Subcutaneous abdominal adipose tissue (tissue), 5 donors: ENCODE measurements at regions not wholly inside any gene's neighbourhood (a gene's known extent, or its start where the extent isn't known, plus 50 kb on each side); places are given as distances from the start of the nearest gene placed in this dataset.
A peak's percentile ranks its signal among the peaks of the same experiment; 100 is the strongest.
"Not testable (repeated sequence)": the region's sequence is repeated elsewhere in the genome, so short reads cannot be mapped to it uniquely, and the experiment has no call there.

ENCODE experiments used
- H3K27ac ChIP-seq: one replicate; pipeline ENCODE4 v1.7.0; 2013; ENCODE audit warnings: low read depth, mild to moderate bottlenecking, inconsistent platforms, low read length, moderate library complexity
- H3K27me3 ChIP-seq, 5 donors: one replicate each; pipeline ENCODE4 v1.7.0; 2013; ENCODE audit warnings: low read length in 5 of 5, inconsistent platforms in 1 of 5; ENCODE audit not compliant: control insufficient read depth in 5 of 5, insufficient read depth in 4 of 5
- H3K36me3 ChIP-seq, 5 donors: one replicate each; pipeline ENCODE4 v1.7.0; 2013; ENCODE audit warnings: low read length in 5 of 5; ENCODE audit not compliant: control insufficient read depth in 5 of 5, insufficient read depth in 5 of 5
- H3K4me1 ChIP-seq, 5 donors: one replicate each; pipeline ENCODE4 v1.7.0; 2013; ENCODE audit warnings: low read length in 5 of 5, mild to moderate bottlenecking in 3 of 5, moderate library complexity in 1 of 5; ENCODE audit not compliant: control insufficient read depth in 5 of 5, insufficient read depth in 5 of 5
- H3K4me3 ChIP-seq, 5 donors: one replicate each; pipeline ENCODE4 v1.7.0; 2013; ENCODE audit warnings: low read length in 5 of 5, low read depth in 1 of 5
- H3K9ac ChIP-seq, 5 donors: one replicate each; pipeline ENCODE4 v1.7.0; 2013; ENCODE audit warnings: low read length in 5 of 5, mild to moderate bottlenecking in 4 of 5, moderate library complexity in 3 of 5
- H3K9me3 ChIP-seq, 5 donors: one replicate each; pipeline ENCODE4 v1.7.0; 2013; ENCODE audit warnings: low read length in 5 of 5; ENCODE audit not compliant: control insufficient read depth in 5 of 5
- donor health status: healthy.
- donor health status: healthy.
- donor health status: healthy.
- donor health status: healthy.
- donor health status: healthy.

DNA sequence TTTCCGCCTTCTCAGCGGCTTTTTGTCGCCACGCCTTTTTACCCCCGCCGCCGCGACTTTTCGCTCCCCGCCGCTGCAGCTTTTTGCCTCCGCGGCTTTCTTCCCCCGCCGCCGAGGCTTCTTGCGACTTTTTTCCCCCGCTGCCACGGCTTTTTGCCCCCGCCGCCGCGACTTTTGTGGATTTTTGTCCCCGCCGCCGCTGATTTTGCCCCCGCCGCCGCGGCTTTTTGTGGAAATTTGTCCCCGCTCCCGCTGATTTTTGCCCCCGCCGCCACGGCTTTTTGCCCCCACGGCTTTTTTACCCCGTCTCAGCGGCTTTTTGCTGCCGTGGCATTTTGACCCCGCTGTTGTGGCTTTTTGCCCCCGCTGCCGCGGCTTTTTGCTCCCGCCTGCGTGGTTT lies 4829.2 kb upstream of the OR11H1 start:
- H3K9ac ChIP-seq, H3K36me3 ChIP-seq, H3K27ac ChIP-seq, H3K9me3 ChIP-seq, H3K4me1 ChIP-seq, H3K4me3 ChIP-seq, H3K27me3 ChIP-seq: not testable (repeated sequence)

GRCh38 chr22:10699301-10700097 lies 4828.5 kb upstream of the OR11H1 start:
- not testable (repeated sequence) for H3K27me3 ChIP-seq, H3K36me3 ChIP-seq, H3K4me3 ChIP-seq, H3K27ac ChIP-seq, H3K9ac ChIP-seq, H3K4me1 ChIP-seq, H3K9me3 ChIP-seq

- not testable (repeated sequence) for H3K27me3 ChIP-seq, H3K9ac ChIP-seq, H3K4me3 ChIP-seq, H3K36me3 ChIP-seq, H3K4me1 ChIP-seq, H3K27ac ChIP-seq, H3K9me3 ChIP-seq
Measured at GRCh38 chr22:10708175-10708574, 4819.8 kb upstream of the OR11H1 start.

DNA sequence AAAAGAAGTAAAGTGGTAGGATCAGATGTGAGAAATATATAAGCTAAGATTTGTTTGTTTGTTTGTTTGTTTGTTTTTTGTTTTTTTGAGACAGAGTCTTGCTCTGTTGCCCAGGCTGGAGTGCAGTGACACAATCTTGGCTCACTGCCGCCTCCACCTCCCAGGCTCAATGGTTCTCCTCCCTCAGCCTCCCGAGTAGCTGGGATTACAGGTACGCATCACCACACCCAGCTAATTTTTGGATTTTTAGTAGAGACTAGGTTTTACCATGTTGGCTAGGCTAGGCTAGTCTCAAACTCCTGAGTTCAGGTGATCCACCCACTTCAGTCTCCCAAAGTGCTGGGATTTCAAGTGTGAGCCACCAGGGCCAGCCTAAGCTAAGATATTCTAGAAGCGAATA lies 4817.1 kb upstream of the OR11H1 start:
- H3K9ac ChIP-seq, H3K4me3 ChIP-seq, H3K4me1 ChIP-seq, H3K36me3 ChIP-seq, H3K27me3 ChIP-seq, H3K27ac ChIP-seq, H3K9me3 ChIP-seq: not testable (repeated sequence)

GRCh38 chr22:10722804-10723203 lies 4805.2 kb upstream of the OR11H1 start:
- not testable (repeated sequence) for H3K36me3 ChIP-seq, H3K27me3 ChIP-seq, H3K27ac ChIP-seq, H3K9ac ChIP-seq, H3K4me1 ChIP-seq
- Histone ChIP-seq H3K4me3 (peak overlapping the region in 3 of 5 donors; percentile 0 to 5 (median 3)), H3K9me3 (peaks cover 18 to 90% (median 67%) of the 10 kb centered on the region in 5 donors)

DNA sequence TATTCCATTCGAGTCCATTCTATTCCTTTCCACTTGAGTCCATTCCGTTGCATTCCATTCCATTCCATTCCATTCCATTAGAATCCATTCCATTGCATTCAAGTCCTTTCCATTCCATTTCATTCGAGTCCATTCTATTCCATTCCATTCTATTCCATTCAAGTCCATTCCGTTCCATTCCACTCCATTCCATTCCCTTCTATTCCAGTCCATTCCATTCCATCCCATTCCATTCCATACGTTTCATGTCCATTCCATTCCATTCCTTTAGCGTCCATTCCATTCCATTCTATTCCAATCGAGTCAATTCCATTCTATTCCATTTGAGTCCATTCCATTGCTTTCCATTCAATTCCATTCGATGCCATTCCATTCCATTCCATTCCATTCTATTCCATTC lies 4804.0 kb upstream of the OR11H1 start:
- not testable (repeated sequence) for H3K9ac ChIP-seq, H3K4me3 ChIP-seq, H3K27me3 ChIP-seq, H3K36me3 ChIP-seq, H3K4me1 ChIP-seq, H3K27ac ChIP-seq
- H3K9me3 ChIP-seq, result peaks cover 26 to 90% (median 69%) of the 10 kb centered on the region in 5 donors

GRCh38 chr22:10727393-10727792 lies 4800.6 kb upstream of the OR11H1 start:
- Histone ChIP-seq H3K27ac (no peak overlapping the region), H3K9me3 (peaks cover 28 to 81% (median 68%) of the 10 kb centered on the region in 5 donors), H3K9ac (no peak overlapping the region), H3K4me3 (peak overlapping the region in 3 of 5 donors; percentile 5 to 17 (median 7)), H3K4me1 (no peaks in the 10 kb centered on the region), H3K36me3 (no peaks in the 10 kb centered on the region), H3K27me3 (no peaks in the 10 kb centered on the region)

GRCh38 chr22:10729979-10730378 lies 4798.0 kb upstream of the OR11H1 start:
- H3K4me1 ChIP-seq, H3K27ac ChIP-seq, H3K27me3 ChIP-seq, H3K36me3 ChIP-seq, H3K9ac ChIP-seq: not testable (repeated sequence)
- H3K9me3 ChIP-seq, result peaks cover 20 to 60% (median 55%) of the 10 kb centered on the region in 5 donors
- peak overlapping the region in 3 of 5 donors; percentile 0 to 7 (median 0) for H3K4me3 ChIP-seq

DNA sequence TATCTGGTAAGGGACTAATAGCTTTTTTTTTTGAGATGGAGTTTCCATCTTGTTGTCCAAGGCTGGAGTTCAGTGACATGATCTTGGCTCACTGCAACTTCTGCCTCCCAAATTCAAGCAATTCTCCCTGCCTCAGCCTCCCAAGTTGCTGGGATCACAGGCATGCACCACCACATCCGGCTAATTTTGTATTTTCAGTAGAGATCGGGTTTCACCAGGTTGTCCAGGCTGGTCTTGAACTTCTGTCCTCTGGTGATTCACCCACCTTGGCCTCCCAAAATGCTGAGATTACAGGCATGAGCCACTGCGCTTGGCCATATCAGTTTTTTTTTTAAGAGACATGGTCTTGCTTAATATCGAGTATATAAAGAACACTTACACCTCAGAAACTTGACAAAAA lies 4797.3 kb upstream of the OR11H1 start:
- H3K27me3 ChIP-seq, H3K4me1 ChIP-seq, H3K36me3 ChIP-seq, H3K27ac ChIP-seq, H3K9ac ChIP-seq: not testable (repeated sequence)
- H3K4me3 ChIP-seq, result peak overlapping the region in 1 of 5 donors; percentile 9
- H3K9me3 ChIP-seq, result peaks cover 20 to 57% (median 52%) of the 10 kb centered on the region in 5 donors

DNA sequence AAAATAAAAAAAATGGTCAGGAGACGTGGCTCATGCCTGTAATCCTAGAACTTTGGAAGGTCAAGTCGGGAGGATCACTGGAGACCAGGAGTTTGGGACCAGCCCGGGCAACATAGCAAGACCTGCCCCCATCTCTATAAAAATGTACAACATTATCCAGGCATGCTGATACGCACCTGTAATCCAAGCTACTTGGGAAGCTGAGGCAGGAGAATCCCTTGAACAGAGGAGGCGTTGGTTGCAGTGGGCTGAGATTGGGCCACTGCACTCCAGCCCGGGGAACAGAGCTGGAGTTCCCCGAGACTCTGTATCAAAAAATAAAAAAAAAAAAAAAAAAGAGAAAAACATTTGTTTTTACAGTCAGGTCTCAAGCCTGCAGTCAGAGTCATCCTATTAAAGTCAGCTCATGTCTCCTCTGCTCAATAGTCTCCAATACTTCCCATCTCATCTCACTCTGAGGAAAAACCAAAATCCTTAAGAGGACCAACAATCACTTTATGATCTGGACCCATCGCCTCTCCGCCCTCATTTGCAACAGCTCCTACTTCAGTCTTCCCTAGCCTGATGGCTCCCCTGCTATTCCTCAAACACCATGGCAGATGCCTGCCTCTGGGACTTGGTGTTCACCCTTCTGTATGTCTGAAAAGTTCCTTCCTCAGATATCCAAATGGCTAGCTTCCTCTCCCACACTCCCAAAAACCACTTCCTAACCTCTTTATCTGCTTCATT lies 4796.6 kb upstream of the OR11H1 start:
- not testable (repeated sequence) for H3K27me3 ChIP-seq, H3K4me3 ChIP-seq, H3K36me3 ChIP-seq, H3K27ac ChIP-seq, H3K4me1 ChIP-seq, H3K9ac ChIP-seq
- H3K9me3 ChIP-seq, result peaks cover 20 to 50% (median 49%) of the 10 kb centered on the region in 5 donors
